ENCODE measurements at regions not wholly inside any gene's neighbourhood (a gene's known extent, or its start where the extent isn't known, plus 50 kb on each side); places are given as distances from the start of the nearest gene placed in this dataset.

DNA sequence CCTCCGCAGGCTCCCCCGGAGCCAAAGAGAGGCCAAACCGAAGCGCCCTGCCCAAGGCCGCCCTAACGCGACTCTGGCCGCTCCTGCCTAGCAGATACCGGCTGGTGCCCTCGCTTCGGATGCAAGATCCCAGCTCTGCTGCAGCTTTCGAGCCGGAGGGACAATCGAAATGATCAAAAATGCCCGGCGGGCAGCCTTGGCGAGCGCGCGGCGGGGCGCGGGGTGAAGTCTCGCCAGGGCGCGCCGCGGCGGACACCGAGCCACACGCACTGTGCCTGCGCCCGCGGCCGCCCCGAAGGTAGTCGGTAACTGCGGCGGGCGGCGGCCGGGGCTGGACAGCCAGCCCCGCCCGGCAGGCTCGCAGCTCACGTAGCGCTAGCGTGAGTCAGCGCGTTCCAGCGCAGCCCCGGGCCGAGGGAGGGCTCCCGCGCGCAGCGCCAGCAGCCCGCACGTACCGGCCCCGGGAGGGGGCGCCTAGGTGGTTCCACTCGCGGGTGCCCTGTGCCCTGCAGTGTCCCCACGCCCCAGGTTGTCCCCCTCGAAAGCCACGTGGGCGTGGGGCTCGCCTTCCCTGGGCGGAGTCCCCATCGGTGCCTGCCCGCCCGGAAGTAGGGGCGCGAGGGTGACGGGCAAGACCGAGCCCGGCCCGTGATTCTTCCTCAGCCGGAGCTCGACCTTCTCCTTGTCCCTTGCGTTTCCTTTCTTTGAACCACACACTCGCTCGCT, 109.2 kb upstream of the EGLN3 start (continued):
- TF ChIP-seq, protein P1, sequence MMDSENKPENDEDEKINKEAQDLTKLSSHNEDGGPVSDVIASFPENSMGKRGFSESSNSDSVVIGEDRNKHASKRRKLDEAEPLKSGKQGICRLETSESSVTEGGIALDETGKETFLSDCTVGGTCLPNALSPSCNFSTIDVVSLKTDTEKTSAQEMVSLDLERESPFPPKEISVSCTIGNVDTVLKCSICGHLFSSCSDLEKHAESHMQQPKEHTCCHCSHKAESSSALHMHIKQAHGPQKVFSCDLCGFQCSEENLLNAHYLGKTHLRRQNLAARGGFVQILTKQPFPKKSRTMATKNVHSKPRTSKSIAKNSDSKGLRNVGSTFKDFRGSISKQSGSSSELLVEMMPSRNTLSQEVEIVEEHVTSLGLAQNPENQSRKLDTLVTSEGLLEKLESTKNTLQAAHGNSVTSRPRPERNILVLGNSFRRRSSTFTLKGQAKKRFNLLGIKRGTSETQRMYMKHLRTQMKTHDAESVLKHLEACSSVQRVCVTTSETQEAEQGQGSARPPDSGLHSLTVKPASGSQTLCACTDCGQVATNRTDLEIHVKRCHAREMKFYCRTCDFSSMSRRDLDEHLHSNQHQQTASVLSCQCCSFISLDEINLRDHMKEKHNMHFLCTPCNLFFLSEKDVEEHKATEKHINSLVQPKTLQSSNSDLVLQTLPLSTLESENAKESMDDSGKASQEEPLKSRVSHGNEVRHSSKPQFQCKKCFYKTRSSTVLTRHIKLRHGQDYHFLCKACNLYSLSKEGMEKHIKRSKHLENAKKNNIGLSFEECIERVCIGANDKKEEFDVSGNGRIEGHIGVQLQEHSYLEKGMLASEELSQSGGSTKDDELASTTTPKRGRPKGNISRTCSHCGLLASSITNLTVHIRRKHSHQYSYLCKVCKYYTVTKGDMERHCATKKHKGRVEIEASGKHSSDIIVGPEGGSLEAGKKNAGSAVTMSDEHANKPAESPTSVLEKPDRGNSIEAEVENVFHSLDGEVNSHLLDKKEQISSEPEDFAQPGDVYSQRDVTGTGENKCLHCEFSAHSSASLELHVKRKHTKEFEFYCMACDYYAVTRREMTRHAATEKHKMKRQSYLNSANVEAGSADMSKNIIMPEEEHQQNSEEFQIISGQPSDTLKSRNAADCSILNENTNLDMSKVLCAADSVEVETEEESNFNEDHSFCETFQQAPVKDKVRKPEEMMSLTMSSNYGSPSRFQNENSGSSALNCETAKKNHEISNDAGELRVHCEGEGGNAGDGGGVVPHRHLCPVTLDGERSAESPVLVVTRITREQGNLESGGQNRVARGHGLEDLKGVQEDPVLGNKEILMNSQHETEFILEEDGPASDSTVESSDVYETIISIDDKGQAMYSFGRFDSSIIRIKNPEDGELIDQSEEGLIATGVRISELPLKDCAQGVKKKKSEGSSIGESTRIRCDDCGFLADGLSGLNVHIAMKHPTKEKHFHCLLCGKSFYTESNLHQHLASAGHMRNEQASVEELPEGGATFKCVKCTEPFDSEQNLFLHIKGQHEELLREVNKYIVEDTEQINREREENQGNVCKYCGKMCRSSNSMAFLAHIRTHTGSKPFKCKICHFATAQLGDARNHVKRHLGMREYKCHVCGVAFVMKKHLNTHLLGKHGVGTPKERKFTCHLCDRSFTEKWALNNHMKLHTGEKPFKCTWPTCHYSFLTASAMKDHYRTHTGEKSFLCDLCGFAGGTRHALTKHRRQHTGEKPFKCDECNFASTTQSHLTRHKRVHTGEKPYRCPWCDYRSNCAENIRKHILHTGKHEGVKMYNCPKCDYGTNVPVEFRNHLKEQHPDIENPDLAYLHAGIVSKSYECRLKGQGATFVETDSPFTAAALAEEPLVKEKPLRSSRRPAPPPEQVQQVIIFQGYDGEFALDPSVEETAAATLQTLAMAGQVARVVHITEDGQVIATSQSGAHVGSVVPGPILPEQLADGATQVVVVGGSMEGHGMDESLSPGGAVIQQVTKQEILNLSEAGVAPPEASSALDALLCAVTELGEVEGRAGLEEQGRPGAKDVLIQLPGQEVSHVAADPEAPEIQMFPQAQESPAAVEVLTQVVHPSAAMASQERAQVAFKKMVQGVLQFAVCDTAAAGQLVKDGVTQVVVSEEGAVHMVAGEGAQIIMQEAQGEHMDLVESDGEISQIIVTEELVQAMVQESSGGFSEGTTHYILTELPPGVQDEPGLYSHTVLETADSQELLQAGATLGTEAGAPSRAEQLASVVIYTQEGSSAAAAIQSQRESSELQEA (CRISPR knock-in tag; IDR thresholded peaks at IDR 0.05; ENCODE audit: not compliant biosample characterization), result peak; percentile 44
- no peak for TF ChIP-seq PRPF4 (IDR thresholded peaks at IDR 0.05; ENCODE audit: low read depth, low read length, poor library complexity, severe bottlenecking)
- no peak for TF ChIP-seq MLLT10 (CRISPR knock-in tag; IDR thresholded peaks at IDR 0.05)
- peak; percentile 87; the same call in 1 of the 2 replicates for TF ChIP-seq ZBTB33 (CRISPR knock-in tag; IDR thresholded peaks at IDR 0.05)
- TF ChIP-seq MXI1 (IDR thresholded peaks at IDR 0.05; ENCODE audit: borderline replicate concordance, low read depth, low read length), result 0 out of 3 replicates have a peak, but pooled peaks have one; percentile 5
- TF ChIP-seq KDM5A (IDR thresholded peaks at IDR 0.05; ENCODE audit: borderline replicate concordance, low read length), result no peak
- peak; percentile 91 for TF ChIP-seq ZBTB2 (CRISPR knock-in tag; IDR thresholded peaks at IDR 0.05; ENCODE audit: low read depth)
- no peak for TF ChIP-seq ZNF530 (CRISPR knock-in tag; IDR thresholded peaks at IDR 0.05; ENCODE audit: low read depth)
- TF ChIP-seq RFX1 (IDR thresholded peaks at IDR 0.05), result no peak
- peak; percentile 77; the same call in 1 of the 2 replicates for TF ChIP-seq ZNF589 (CRISPR knock-in tag; conservative IDR thresholded peaks at IDR 0.05)
- peak; percentile 44; the same call in 1 of the 2 replicates for TF ChIP-seq MAFF (IDR thresholded peaks at IDR 0.05; ENCODE audit: low read depth, low read length)
- TF ChIP-seq, protein P2, sequence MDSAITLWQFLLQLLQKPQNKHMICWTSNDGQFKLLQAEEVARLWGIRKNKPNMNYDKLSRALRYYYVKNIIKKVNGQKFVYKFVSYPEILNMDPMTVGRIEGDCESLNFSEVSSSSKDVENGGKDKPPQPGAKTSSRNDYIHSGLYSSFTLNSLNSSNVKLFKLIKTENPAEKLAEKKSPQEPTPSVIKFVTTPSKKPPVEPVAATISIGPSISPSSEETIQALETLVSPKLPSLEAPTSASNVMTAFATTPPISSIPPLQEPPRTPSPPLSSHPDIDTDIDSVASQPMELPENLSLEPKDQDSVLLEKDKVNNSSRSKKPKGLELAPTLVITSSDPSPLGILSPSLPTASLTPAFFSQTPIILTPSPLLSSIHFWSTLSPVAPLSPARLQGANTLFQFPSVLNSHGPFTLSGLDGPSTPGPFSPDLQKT (CRISPR knock-in tag; IDR thresholded peaks at IDR 0.05; ENCODE audit: borderline replicate concordance), result no peak
- no peak for TF ChIP-seq NCOA5 (CRISPR knock-in tag; IDR thresholded peaks at IDR 0.05)
- TF ChIP-seq ZNF737 (CRISPR knock-in tag; IDR thresholded peaks at IDR 0.05; ENCODE audit: borderline replicate concordance), result no peak
- no peak for TF ChIP-seq MBD4 (IDR thresholded peaks at IDR 0.05; ENCODE audit: borderline replicate concordance, low read length)
- TF ChIP-seq KAT7 (CRISPR knock-in tag; IDR thresholded peaks at IDR 0.05; ENCODE audit: borderline replicate concordance), result peak; percentile 44; the same call in 1 of the 2 replicates

All from HepG2 (cell line).